ENCODE measurements at regions not wholly inside any gene's neighbourhood (a gene's known extent, or its start where the extent isn't known, plus 50 kb on each side); places are given as distances from the start of the nearest gene placed in this dataset.

- no peak for TF ChIP-seq CTCF (IDR thresholded peaks at IDR 0.05; ENCODE audit: poor library complexity, severe bottlenecking)
Observed at GRCh38 chr10:9469663-9470205, 1415.2 kb downstream of the GATA3 start.

GRCh38 chr10:9470581-9470980, 1416.1 kb downstream of the GATA3 start:
- DNase-seq (ENCODE audit: low spot score): no peak
- H3K4me3 ChIP-seq (ENCODE audit: severe bottlenecking): no peak overlapping the region
- no peaks in the 10 kb centered on the region for H3K4me1 ChIP-seq (ENCODE audit: insufficient read depth, poor library complexity, severe bottlenecking)
- H3K27ac ChIP-seq (ENCODE audit: poor library complexity, severe bottlenecking): no peak overlapping the region
- no peaks in the 10 kb centered on the region for H3K27me3 ChIP-seq (ENCODE audit: insufficient read depth, poor library complexity, severe bottlenecking)
- ATAC-seq (ENCODE audit: low read depth): no peak
- H3K36me3 ChIP-seq (ENCODE audit: low read depth): no peaks in the 10 kb centered on the region
- no peaks in the 10 kb centered on the region for H3K9me3 ChIP-seq (ENCODE audit: severe bottlenecking)
- no peak for TF ChIP-seq CTCF (IDR thresholded peaks at IDR 0.05; ENCODE audit: poor library complexity, severe bottlenecking)

More at GRCh38 chr10:9469663-9470205, 1415.2 kb downstream of the GATA3 start:
- H3K4me1 ChIP-seq (ENCODE audit: insufficient read depth, poor library complexity, severe bottlenecking): no peaks in the 10 kb centered on the region
- H3K4me3 ChIP-seq (ENCODE audit: severe bottlenecking): no peak overlapping the region
- no peak for ATAC-seq (ENCODE audit: low read depth)
- no peak for DNase-seq (ENCODE audit: low spot score)
- H3K27me3 ChIP-seq (ENCODE audit: insufficient read depth, poor library complexity, severe bottlenecking): no peaks in the 10 kb centered on the region
- no peaks in the 10 kb centered on the region for H3K36me3 ChIP-seq (ENCODE audit: low read depth)
- no peak overlapping the region for H3K27ac ChIP-seq (ENCODE audit: poor library complexity, severe bottlenecking)
- H3K9me3 ChIP-seq (ENCODE audit: severe bottlenecking): no peaks in the 10 kb centered on the region

- no peak for TF ChIP-seq CTCF (IDR thresholded peaks at IDR 0.05; ENCODE audit: poor library complexity, severe bottlenecking)
- Histone ChIP-seq H3K4me1 (ENCODE audit: insufficient read depth, poor library complexity, severe bottlenecking) (no peaks in the 10 kb centered on the region), H3K27ac (ENCODE audit: poor library complexity, severe bottlenecking) (no peak overlapping the region), H3K36me3 (ENCODE audit: low read depth) (no peaks in the 10 kb centered on the region), H3K27me3 (ENCODE audit: insufficient read depth, poor library complexity, severe bottlenecking) (peaks cover 8% of the 10 kb centered on the region), H3K9me3 (ENCODE audit: severe bottlenecking) (no peaks in the 10 kb centered on the region), H3K4me3 (ENCODE audit: severe bottlenecking) (no peak overlapping the region)
- ATAC-seq (ENCODE audit: low read depth): peak; percentile 52; the same call in 1 of the 3 replicates
- no peak for DNase-seq (ENCODE audit: low spot score)
Observed at GRCh38 chr10:9501944-9502343, 1447.5 kb downstream of the GATA3 start.

- H3K27me3 ChIP-seq (ENCODE audit: insufficient read depth, poor library complexity, severe bottlenecking): no peaks in the 10 kb centered on the region
- DNase-seq (ENCODE audit: low spot score): no peak
- H3K4me1 ChIP-seq (ENCODE audit: insufficient read depth, poor library complexity, severe bottlenecking): no peaks in the 10 kb centered on the region
- no peaks in the 10 kb centered on the region for H3K36me3 ChIP-seq (ENCODE audit: low read depth)
- TF ChIP-seq CTCF (IDR thresholded peaks at IDR 0.05; ENCODE audit: poor library complexity, severe bottlenecking): no peak
- H3K27ac ChIP-seq (ENCODE audit: poor library complexity, severe bottlenecking): no peak overlapping the region
- no peaks in the 10 kb centered on the region for H3K9me3 ChIP-seq (ENCODE audit: severe bottlenecking)
- no peak for ATAC-seq (ENCODE audit: low read depth)
- H3K4me3 ChIP-seq (ENCODE audit: severe bottlenecking): no peak overlapping the region
Observed at GRCh38 chr10:9504227-9504626, 1449.7 kb downstream of the GATA3 start.

- Histone ChIP-seq H3K36me3 (ENCODE audit: low read depth) (no peaks in the 10 kb centered on the region), H3K27me3 (ENCODE audit: insufficient read depth, poor library complexity, severe bottlenecking) (no peaks in the 10 kb centered on the region), H3K9me3 (ENCODE audit: severe bottlenecking) (no peaks in the 10 kb centered on the region), H3K4me3 (ENCODE audit: severe bottlenecking) (no peak overlapping the region), H3K27ac (ENCODE audit: poor library complexity, severe bottlenecking) (no peak overlapping the region), H3K4me1 (ENCODE audit: insufficient read depth, poor library complexity, severe bottlenecking) (no peaks in the 10 kb centered on the region)
- ATAC-seq (ENCODE audit: low read depth) (no peak), DNase-seq (ENCODE audit: low spot score) (no peak)
- no peak for TF ChIP-seq CTCF (IDR thresholded peaks at IDR 0.05; ENCODE audit: poor library complexity, severe bottlenecking)
Observed at GRCh38 chr10:9505546-9505945, 1451.1 kb downstream of the GATA3 start.

Measured in RWPE2 (cell line).